ENCODE measurements at regions not wholly inside any gene's neighbourhood (a gene's known extent, or its start where the extent isn't known, plus 50 kb on each side); places are given as distances from the start of the nearest gene placed in this dataset.

- no peak for DNase-seq
These were observed 157.5 kb upstream of the RGMA start for GRCh38 chr15:93246266-93247242.

DNA sequence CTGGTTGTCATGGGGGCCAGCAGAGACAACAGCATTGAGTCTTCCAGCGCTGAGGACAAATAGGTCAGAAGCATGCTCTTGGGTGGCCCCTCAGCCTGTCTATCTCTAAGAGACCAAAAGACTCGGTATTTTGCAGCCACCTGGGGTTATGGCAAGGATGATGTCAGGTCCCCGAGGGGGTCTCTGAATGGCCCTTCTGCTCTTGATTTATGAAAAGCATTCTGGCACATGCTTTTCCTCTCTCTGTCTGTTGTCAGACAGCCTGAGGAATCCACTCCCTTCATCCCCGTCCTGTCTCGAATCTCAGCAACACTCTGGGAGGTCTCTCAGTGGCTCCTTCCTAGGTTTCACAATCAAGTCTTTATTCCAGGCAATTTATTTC lies 156.6 kb upstream of the RGMA start:
- DNase-seq, result no peak

GRCh38 chr15:93244696-93245660 lies 156.0 kb upstream of the RGMA start:
- no peak for DNase-seq

- DNase-seq, result no peak
These were observed 154.6 kb upstream of the RGMA start for GRCh38 chr15:93243573-93243972.

DNA sequence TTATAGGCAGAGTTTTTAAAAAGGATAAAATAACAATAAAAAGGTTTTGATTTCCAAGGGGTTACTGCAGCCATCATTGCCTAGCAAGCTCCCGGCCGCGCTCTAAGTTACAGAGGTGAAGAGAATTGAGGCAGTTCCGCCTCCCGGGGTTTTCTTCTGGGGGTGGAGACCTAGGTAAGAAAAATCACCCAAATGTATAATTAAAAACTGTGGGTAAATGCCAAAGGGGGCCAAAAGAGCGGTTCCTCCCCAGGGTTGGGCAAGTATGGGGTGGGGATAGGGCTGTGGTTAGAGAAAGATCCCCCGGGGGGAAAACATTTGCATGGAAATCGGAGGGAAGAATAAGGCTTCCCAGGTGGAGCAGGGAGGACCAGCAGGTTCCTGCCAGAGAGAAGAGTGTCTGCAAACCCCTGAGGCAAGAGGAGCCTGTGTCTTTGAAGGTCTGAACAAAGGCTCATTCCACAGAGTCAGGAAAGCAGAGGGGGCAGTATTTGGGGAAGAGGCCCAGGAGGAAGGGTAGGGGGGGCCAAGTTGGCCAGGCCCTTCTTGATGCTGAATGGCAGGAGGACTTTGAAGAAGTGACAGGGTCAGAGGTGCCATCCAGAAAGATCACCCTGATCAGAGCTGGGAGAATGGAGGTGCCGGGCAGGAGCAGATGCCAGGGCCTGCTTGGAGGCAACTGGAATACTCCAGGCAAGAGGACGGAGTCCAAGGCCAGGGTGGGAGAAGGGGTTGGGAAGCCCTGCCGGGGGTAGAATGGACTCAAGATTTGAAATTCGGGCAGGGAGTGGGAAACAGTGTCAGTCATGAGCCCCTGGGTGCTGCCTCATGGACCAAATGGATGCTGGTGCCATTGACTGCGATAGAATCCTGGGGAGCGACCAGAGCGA lies 152.9 kb upstream of the RGMA start:
- no peak for DNase-seq

- DNase-seq, result no peak
These were observed 151.0 kb upstream of the RGMA start for GRCh38 chr15:93239993-93240392.

GRCh38 chr15:93239591-93239990 lies 150.6 kb upstream of the RGMA start:
- DNase-seq, result no peak

DNA sequence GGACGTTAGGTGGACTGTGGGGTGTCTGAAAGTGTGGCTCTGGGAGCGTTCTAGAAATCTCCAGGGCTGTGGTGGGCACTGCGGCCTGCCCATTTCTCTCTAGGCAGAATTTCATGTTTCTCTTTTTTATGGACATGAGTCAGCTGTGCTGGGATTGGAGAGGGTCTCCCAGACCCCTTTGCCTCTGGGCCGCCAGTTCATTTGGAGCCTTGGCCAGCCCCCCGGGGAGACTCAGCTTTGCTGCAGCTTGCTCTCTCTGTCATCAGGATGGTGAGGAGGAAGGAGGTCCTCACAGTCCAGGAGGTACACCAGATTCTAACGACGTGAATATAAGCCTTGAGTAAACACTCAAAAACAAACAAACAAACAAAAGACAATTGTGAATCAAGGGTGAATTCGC lies 149.6 kb upstream of the RGMA start:
- DNase-seq, result no peak

DNA sequence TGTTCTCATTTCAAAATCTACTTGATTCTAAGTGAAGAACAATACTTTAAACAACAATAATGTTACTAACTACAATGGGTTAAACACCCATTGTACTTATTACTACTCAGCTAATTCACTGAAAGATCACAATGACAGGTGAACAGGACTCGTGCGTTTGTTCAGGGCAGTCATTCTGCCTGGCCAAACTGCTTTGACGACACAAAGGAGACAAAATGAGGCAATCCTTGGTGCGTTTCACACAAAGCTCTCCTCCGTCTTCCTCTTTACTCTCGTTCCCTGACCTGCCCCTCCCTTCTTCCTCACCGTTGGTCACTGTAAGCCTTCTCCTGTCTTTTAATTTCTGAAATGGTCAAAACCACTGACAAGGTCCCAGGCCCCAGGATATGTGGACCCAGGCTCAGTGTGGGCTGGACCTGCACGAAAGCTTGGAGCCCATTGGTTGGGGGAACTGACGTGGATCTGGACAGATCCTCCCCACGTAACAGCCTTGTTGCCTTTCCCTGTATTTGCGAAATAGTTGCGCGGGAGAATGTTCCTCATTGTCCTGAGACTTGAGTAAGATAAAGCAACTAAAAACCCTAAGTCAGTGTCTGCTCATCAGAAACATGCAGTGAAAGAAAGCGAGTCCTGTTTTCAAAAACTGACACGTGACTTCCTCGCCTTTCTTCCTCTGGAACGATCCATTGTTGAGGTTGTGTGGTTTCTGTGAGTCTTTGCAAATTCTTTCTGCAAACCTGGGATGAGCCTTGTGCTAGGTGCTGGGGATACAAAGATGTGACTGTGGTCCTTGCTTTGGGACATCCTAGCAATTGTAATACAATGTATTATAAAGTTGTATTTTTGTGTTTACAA lies 147.1 kb upstream of the RGMA start:
- no peak for DNase-seq

DNA sequence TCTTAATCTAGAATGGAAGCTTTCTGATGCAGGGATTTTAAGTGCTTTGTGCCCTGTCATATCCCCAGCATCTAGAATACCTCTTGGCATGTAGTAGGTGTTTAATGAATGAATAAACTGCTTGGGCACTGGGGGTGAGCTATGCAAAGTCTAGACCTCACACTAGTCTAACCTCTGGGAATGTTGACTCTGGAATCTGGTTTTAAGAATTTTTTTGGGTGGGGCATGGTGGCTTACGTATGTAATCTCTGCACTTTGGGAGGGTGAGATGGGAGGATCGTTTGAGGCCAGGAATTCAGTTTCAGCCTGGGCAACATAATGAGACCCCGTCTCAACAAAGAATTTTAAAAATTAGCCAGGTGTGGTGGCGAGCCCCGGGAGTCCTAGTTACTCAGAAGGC lies 146.3 kb upstream of the RGMA start:
- DNase-seq, result no peak

DNA sequence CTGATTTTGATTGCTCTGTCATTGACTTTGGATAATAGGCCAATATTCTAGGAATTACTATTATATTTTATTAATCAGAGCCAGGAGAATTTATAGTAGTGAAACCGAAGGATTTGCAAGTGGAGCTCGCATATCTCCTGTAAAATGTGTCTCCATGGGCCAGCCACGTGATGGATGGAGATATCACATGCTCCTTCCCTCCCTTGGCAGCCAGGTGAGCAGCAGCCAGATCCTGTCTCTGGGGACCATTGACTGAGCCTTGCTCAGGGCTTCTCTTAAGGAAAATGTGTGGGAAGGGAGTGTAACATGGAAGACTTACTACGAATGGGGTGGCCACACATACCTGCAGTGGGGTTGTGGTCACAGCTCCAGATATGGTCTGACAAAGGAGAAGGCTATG lies 144.7 kb upstream of the RGMA start:
- no peak for DNase-seq

GRCh38 chr15:93232845-93233244 lies 143.8 kb upstream of the RGMA start:
- DNase-seq, result no peak

DNA sequence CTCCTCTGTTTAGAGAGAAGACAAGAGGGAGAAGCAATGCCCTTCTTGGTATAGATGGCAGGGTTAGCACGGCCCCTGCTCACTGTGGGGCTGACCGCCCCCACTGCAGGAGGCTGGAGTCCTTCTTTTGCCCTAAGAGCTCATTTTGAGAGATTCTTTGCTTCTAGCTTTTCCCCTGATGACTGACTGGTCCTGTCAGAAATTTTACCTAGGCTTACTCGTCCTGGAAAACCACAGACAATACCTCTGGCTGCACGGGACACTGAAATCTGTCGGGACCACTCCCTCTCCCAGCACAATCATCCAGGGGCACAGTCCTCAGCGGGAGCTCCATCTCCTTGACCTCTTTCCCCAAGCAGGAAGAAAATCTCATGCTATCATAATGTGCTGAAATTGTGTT lies 143.0 kb upstream of the RGMA start:
- no peak for DNase-seq

- no peak for DNase-seq
These were observed 142.4 kb upstream of the RGMA start for GRCh38 chr15:93231261-93231925.

GRCh38 chr15:93228546-93228945 lies 139.5 kb upstream of the RGMA start:
- DNase-seq, result no peak

DNA sequence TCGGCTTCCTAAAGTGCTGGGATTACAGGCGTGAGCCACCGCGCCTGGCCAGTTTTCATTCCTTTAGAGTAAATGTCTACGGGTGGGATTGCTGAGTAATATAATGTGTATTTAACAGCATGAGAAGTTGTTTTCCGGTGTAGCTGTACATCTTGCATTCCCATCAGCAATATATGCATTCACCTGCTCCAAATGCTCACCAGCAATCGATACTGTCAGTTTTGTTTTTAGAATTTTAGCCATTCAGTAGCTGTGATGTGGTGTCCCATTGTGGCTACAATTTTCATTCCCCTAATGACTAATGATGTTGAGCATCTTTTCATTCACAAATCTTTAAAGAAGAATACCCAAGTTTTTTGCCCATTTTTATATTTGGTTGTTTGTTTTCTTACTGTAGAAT lies 134.8 kb upstream of the RGMA start:
- DNase-seq, result no peak

- no peak for DNase-seq
These were observed 132.7 kb upstream of the RGMA start for GRCh38 chr15:93221759-93222158.

DNA sequence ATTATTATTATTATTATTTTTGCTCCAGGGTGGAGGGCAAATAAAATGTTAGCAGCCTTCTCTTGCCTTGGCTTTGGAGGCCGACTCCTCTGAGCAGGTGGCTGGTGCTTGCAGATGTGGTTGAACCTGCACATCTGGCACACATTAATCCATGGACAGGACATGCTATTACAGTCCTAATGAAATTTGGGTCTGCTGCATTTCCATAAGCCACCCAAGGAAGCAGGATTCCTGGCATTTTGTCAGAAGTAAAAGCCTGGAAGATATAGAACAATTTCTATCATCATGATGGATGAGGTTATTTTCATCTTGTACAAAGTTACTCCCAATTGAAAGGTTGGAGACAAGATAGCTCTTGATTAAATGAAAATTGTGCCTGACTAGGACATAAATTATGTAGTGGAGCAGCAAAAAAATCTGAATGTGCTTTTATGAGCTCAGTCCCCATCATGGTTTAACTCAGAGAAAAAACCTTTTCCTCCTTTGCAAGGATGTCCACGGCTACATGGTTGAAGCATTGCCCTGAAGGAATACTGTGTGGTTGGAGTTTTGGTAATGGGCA lies 130.9 kb upstream of the RGMA start:
- no peak for DNase-seq

DNA sequence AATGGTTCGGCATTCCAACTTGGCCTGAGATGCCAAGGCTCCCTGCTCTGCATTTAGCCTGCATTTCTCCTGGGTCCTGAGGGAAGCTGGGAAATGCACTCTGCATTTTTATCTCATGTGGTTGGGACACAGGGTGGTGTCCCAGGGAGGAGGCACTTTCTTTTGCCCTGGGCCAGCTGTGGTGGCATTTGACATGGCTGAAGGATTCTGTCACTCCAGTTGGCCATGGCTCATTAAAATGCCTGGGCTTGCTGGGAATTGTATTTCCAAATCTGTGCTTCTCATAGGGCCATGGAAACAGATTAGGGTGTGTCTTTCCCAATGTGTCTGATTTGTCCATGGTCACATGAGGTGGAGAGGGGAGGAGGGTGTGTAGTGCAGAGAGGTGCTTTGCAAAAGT lies 128.3 kb upstream of the RGMA start:
- DNase-seq, result no peak

DNA sequence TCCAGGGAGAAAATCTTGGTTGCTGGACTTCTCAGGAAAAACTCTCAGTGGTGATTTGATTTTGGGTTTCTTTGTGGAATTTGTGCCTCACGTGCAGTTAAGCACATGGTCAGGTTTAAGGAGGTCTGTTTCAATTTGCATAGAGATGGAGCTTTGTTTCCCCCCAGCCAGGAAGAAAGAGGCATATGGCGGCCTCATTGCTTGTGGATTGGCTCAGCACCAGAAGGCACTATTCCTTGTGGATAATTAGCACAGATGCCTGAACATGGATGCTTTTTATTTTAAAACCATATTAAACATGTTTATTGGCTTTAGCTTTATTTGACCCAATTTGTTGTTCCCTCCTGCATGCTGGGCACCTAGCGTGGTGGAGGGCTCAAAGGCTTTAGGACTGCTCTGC lies 125.1 kb upstream of the RGMA start:
- DNase-seq, result no peak

DNA sequence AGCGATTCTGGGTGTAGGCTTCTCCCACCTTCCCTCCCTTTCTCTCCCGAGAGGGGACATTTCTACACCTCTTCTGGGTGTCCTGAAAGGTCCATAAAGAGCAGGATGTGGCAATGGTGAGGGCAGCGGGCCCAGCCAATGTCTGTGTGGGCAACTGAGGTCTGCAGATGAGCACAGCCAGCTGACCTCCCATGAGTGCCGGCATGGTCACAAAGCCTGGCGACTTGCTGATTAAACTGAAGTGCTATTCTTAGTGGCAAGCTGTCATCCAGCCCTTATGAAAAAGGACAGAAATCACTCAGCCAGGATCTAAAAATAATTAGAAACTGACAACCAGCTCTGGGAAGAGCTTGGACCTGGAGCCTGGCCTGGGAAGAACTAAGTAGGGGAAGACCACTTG lies 124.3 kb upstream of the RGMA start:
- no peak for DNase-seq
